ENCODE measurements at regions not wholly inside any gene's neighbourhood (a gene's known extent, or its start where the extent isn't known, plus 50 kb on each side); places are given as distances from the start of the nearest gene placed in this dataset.

GRCh38 chr10:20673175-20673574 is 223.9 kb downstream of the NEBL start:
- TF ChIP-seq AFF4 (CRISPR knock-in tag; IDR thresholded peaks at IDR 0.05; ENCODE audit: borderline replicate concordance), result no peak
- TF ChIP-seq CTCF (IDR thresholded peaks at IDR 0.05), result no peak
- no peak for TF ChIP-seq ETV6 (CRISPR knock-in tag; IDR thresholded peaks at IDR 0.05)
- TF ChIP-seq JUN (CRISPR knock-in tag; IDR thresholded peaks at IDR 0.05), result no peak
- TF ChIP-seq HMGA2 (CRISPR knock-in tag; IDR thresholded peaks at IDR 0.05), result no peak
- no peak for TF ChIP-seq TEAD4 (CRISPR knock-in tag; IDR thresholded peaks at IDR 0.05)
- no peak for TF ChIP-seq ZNF138 (CRISPR knock-in tag; conservative IDR thresholded peaks at IDR 0.05)
- no peak for TF ChIP-seq CREM (CRISPR knock-in tag; IDR thresholded peaks at IDR 0.05)

Measured in WTC11 (cell line).